GM21447 (cell line): ENCODE measurements at regions not wholly inside any gene's neighbourhood (a gene's known extent, or its start where the extent isn't known, plus 50 kb on each side); places are given as distances from the start of the nearest gene placed in this dataset.
"Not testable (repeated sequence)": the region's sequence is repeated elsewhere in the genome, so short reads cannot be mapped to it uniquely, and the experiment has no call there.

Experiments
- ATAC-seq: cut with Tn5 transposase; IDR thresholded peaks from one replicate; pipeline ENCODE4 v1.9.1; 2021; ENCODE audit not compliant: unreplicated experiment

- not testable (repeated sequence) for ATAC-seq
Observed at GRCh38 chr21:7828260-7828659, 2693.1 kb upstream of the TPTE start.

GRCh38 chr21:7829411-7829810, 2692.0 kb upstream of the TPTE start:
- not testable (repeated sequence) for ATAC-seq

- ATAC-seq = not testable (repeated sequence)
Observed at GRCh38 chr21:7837315-7837714, 2684.1 kb upstream of the TPTE start.

- ATAC-seq = not testable (repeated sequence)
Observed at GRCh38 chr21:7853426-7853825, 2668.0 kb upstream of the TPTE start.

- ATAC-seq = not testable (repeated sequence)
Observed at GRCh38 chr21:7853836-7854235, 2667.5 kb upstream of the TPTE start.
